Astrocyte (in vitro differentiated cells and primary cell): ENCODE measurements at regions not wholly inside any gene's neighbourhood (a gene's known extent, or its start where the extent isn't known, plus 50 kb on each side); places are given as distances from the start of the nearest gene placed in this dataset.
"Not testable (repeated sequence)": the region's sequence is repeated elsewhere in the genome, so short reads cannot be mapped to it uniquely, and the experiment has no call there.

Experiments used
- DNase-seq: peaks from one replicate; pipeline ENCODE4 v3.0.0-alpha.2; 2010; ENCODE audit warnings: low read depth
- FAIRE-seq: peaks from 2 replicates; lab custom pipeline; 2011; peaks lifted over from hg19 to GRCh38; lab: Jason Lieb, UNC
- H2AFZ ChIP-seq: 2 replicates; pipeline ENCODE4 v1.6.0; 2012; ENCODE audit warnings: low read depth, low read length, inconsistent platforms
- H3K27ac ChIP-seq: 2 replicates; pipeline ENCODE4 v1.5.1; 2011; ENCODE audit warnings: low read depth, low read length, inconsistent platforms
- H3K27me3 ChIP-seq: 2 replicates; pipeline ENCODE4 v1.6.0; 2011; ENCODE audit warnings: low read length, inconsistent platforms; ENCODE audit not compliant: insufficient read depth
- H3K36me3 ChIP-seq: 2 replicates; pipeline ENCODE4 v1.5.1; 2011; ENCODE audit warnings: low read length, inconsistent platforms; ENCODE audit not compliant: insufficient read depth
- H3K4me1 ChIP-seq: 2 replicates; pipeline ENCODE4 v1.5.1; 2011; ENCODE audit warnings: low read length, inconsistent platforms; ENCODE audit not compliant: insufficient read depth
- H3K4me2 ChIP-seq: 2 replicates; pipeline ENCODE4 v1.6.0; 2012; ENCODE audit warnings: low read length, inconsistent platforms
- H3K4me3 ChIP-seq: 2 replicates; pipeline ENCODE4 v1.5.1; 2011; ENCODE audit warnings: low read depth, mild to moderate bottlenecking, low read length, inconsistent platforms; ENCODE audit not compliant: insufficient read depth
- H3K79me2 ChIP-seq: 2 replicates; pipeline ENCODE4 v1.6.0; 2012; ENCODE audit warnings: mild to moderate bottlenecking, low read length, inconsistent platforms; ENCODE audit not compliant: insufficient read depth
- H3K9ac ChIP-seq: 2 replicates; pipeline ENCODE4 v1.6.0; 2012; ENCODE audit warnings: mild to moderate bottlenecking, low read length, inconsistent platforms
- H3K9me3 ChIP-seq: 2 replicates; pipeline ENCODE4 v1.5.1; 2012; ENCODE audit warnings: low read depth, mild to moderate bottlenecking, low read length, inconsistent platforms; ENCODE audit not compliant: insufficient read depth
- H4K20me1 ChIP-seq: 2 replicates; pipeline ENCODE4 v1.6.0; 2012; ENCODE audit warnings: low read length, inconsistent platforms; ENCODE audit not compliant: insufficient read depth
- H3K27ac Mint-ChIP-seq: one replicate; pipeline ENCODE4 v1.8.0; 2021; ENCODE audit warnings: mild to moderate bottlenecking, mixed read lengths; ENCODE audit not compliant: unreplicated experiment
- H3K27me3 Mint-ChIP-seq: one replicate; pipeline ENCODE4 v1.8.0; 2021; ENCODE audit warnings: low read depth, mixed read lengths; ENCODE audit not compliant: unreplicated experiment
- H3K36me3 Mint-ChIP-seq: one replicate; pipeline ENCODE4 v1.8.0; 2021; ENCODE audit warnings: low read depth, mixed read lengths; ENCODE audit not compliant: unreplicated experiment
- H3K4me1 Mint-ChIP-seq: one replicate; pipeline ENCODE4 v1.8.0; 2021; ENCODE audit warnings: low read depth, mixed read lengths; ENCODE audit not compliant: unreplicated experiment
- H3K4me3 Mint-ChIP-seq: one replicate; pipeline ENCODE4 v1.8.0; 2021; ENCODE audit warnings: mild to moderate bottlenecking, moderate library complexity, mixed read lengths; ENCODE audit not compliant: unreplicated experiment
- H3K9me3 Mint-ChIP-seq: one replicate; pipeline ENCODE4 v1.8.0; 2021; ENCODE audit warnings: mild to moderate bottlenecking, mixed read lengths; ENCODE audit not compliant: unreplicated experiment
- CTCF ChIP-seq: IDR thresholded peaks from 2 replicates; pipeline ENCODE4 v1.5.1; 2011; ENCODE audit warnings: low read depth, mild to moderate bottlenecking, inconsistent platforms, low read length, moderate library complexity; ENCODE audit not compliant: insufficient read depth
- EZH2 ChIP-seq: IDR thresholded peaks from 2 replicates; pipeline ENCODE4 v1.6.1; 2012; ENCODE audit warnings: mild to moderate bottlenecking, low read length, inconsistent platforms; ENCODE audit not compliant: insufficient read depth

- H3K4me3 ChIP-seq, H3K27me3 Mint-ChIP-seq, H3K27ac Mint-ChIP-seq, H3K9ac ChIP-seq, H3K27me3 ChIP-seq, H3K36me3 ChIP-seq, H3K79me2 ChIP-seq, DNase-seq, H3K27ac ChIP-seq, H4K20me1 ChIP-seq, H3K9me3 Mint-ChIP-seq, FAIRE-seq, H3K4me1 ChIP-seq, H3K36me3 Mint-ChIP-seq, H2AFZ ChIP-seq, H3K9me3 ChIP-seq, H3K4me3 Mint-ChIP-seq, H3K4me2 ChIP-seq, H3K4me1 Mint-ChIP-seq: not testable (repeated sequence)
Measured at GRCh38 chrY:18630571-18630970, 84.1 kb downstream of the HSFY1 start.

GRCh38 chrY:18631610-18632009, 85.1 kb downstream of the HSFY1 start:
- not testable (repeated sequence) for H3K36me3 Mint-ChIP-seq, H2AFZ ChIP-seq, H3K4me3 ChIP-seq, H3K4me3 Mint-ChIP-seq, H3K9me3 ChIP-seq, H3K4me2 ChIP-seq, H3K4me1 ChIP-seq, H3K4me1 Mint-ChIP-seq, H3K27me3 ChIP-seq, H3K36me3 ChIP-seq, H4K20me1 ChIP-seq, FAIRE-seq, H3K79me2 ChIP-seq, DNase-seq, H3K27me3 Mint-ChIP-seq, H3K9ac ChIP-seq, H3K9me3 Mint-ChIP-seq, H3K27ac Mint-ChIP-seq, H3K27ac ChIP-seq

- no peak for TF ChIP-seq EZH2
- TF ChIP-seq CTCF, result no peak
- no peak overlapping the region for H3K27ac ChIP-seq
- no peak overlapping the region for H3K4me3 ChIP-seq
- no peak overlapping the region for H2AFZ ChIP-seq
- Mint-ChIP-seq H3K27ac (no peak overlapping the region), H3K4me1 (no peaks in the 10 kb centered on the region), H3K36me3 (no peaks in the 10 kb centered on the region), H3K4me3 (no peak overlapping the region), H3K9me3 (no peaks in the 10 kb centered on the region), H3K27me3 (no peaks in the 10 kb centered on the region)
- no peak for FAIRE-seq
- no peaks in the 10 kb centered on the region for H3K4me1 ChIP-seq
- no peaks in the 10 kb centered on the region for H3K79me2 ChIP-seq
- H4K20me1 ChIP-seq, result no peaks in the 10 kb centered on the region
- no peaks in the 10 kb centered on the region for H3K9me3 ChIP-seq
- no peak for DNase-seq
- no peak overlapping the region for H3K4me2 ChIP-seq
- H3K9ac ChIP-seq, result no peak overlapping the region
- H3K27me3 ChIP-seq, result no peaks in the 10 kb centered on the region
- H3K36me3 ChIP-seq, result no peaks in the 10 kb centered on the region
Measured at GRCh38 chrY:18650746-18651145, 104.2 kb downstream of the HSFY1 start.

- Histone ChIP-seq H3K4me2 (no peak overlapping the region), H3K27me3 (no peaks in the 10 kb centered on the region), H3K9me3 (no peaks in the 10 kb centered on the region), H3K36me3 (no peaks in the 10 kb centered on the region), H3K4me1 (no peaks in the 10 kb centered on the region), H4K20me1 (no peaks in the 10 kb centered on the region), H3K9ac (no peak overlapping the region), H2AFZ (no peak overlapping the region), H3K79me2 (no peaks in the 10 kb centered on the region), H3K4me3 (no peak overlapping the region), H3K27ac (no peak overlapping the region)
- no peaks in the 10 kb centered on the region for H3K36me3 Mint-ChIP-seq
- FAIRE-seq (no peak), DNase-seq (no peak)
- no peaks in the 10 kb centered on the region for H3K27me3 Mint-ChIP-seq
- TF ChIP-seq EZH2, result no peak
- TF ChIP-seq CTCF, result no peak
- H3K4me1 Mint-ChIP-seq, result no peaks in the 10 kb centered on the region
- no peak overlapping the region for H3K27ac Mint-ChIP-seq
- no peaks in the 10 kb centered on the region for H3K9me3 Mint-ChIP-seq
- H3K4me3 Mint-ChIP-seq, result no peak overlapping the region
Measured at GRCh38 chrY:18664559-18664958, 109.0 kb downstream of the HSFY2 start.
